Activated CD8-positive, alpha-beta memory T cell treated with anti-CD3 and anti-CD28 coated beads, Interleukin-2, amount 50 U/mL, for 1 hour (primary cell): ENCODE measurements at regions not wholly inside any gene's neighbourhood (a gene's known extent, or its start where the extent isn't known, plus 50 kb on each side); places are given as distances from the start of the nearest gene placed in this dataset.
"Not testable (repeated sequence)": the region's sequence is repeated elsewhere in the genome, so short reads cannot be mapped to it uniquely, and the experiment has no call there.

Experiments used
- DNase-seq: peaks from one replicate; pipeline ENCODE4 v3.0.0-alpha.2; 2020; ENCODE audit errors: extremely low read depth

DNA sequence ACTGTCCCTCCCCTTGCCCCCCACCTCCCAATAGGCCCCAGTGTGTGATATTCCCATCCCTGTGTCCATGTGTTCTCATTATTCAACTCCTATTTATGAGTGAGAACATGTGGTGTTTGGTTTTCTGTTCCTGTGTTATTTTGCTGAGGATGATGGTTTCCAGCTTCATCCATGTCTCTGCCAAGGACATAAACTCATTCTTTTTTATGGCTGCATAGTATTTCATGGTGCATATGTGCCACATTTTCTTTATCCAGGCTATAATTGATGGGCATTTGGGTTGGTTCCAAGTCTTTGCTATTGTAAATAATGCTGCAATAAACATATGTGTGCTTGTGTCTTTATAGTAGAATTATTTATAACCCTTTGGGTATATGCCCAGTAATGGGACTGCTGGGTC is 233.5 kb upstream of the MAF start:
- not testable (repeated sequence) for DNase-seq

- no peak for DNase-seq
These were observed 233.0 kb upstream of the MAF start for GRCh38 chr16:79833559-79833958.

- no peak for DNase-seq
These were observed 226.4 kb upstream of the MAF start for GRCh38 chr16:79826732-79827475.

DNA sequence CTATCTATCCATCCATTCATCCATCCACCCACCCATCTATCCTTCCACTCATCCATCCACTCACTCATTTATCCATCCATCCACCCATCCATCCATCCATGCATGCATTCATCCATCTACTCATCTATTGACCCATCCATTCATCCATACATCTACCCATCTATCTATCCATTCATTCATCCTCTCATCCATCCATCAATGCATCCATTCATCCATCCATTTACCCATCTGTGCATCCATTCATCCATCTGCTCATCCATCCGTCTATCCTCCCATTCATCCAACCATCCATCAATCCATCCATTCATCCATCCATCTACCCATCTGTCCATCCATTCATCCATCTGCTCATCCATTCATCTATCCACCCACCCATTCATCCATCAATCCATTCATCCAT is 224.5 kb upstream of the MAF start:
- no peak for DNase-seq

GRCh38 chr16:79823639-79824038 is 223.1 kb upstream of the MAF start:
- DNase-seq = no peak

- no peak for DNase-seq
These were observed 221.4 kb upstream of the MAF start for GRCh38 chr16:79821911-79822310.

DNA sequence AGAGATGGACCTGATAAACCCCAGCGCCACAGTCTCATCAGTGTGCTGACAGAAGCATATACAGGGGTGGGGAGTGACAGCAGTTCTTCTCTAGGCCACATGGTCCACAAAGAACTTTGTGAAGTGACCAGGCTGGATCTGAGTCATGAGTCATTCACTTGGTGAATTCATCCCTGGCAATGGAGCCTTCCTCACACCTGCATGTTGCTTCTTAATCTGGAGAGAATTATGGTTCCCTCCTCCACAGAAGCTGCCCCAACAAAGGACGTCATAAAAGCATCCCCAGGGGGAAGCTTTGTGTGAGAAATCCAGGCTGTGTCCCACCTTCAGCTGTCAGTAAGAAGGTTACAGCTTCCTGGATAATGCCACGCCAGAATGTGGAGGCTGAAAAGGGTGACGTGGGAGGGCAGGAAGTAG is 215.6 kb upstream of the MAF start:
- no peak for DNase-seq

DNA sequence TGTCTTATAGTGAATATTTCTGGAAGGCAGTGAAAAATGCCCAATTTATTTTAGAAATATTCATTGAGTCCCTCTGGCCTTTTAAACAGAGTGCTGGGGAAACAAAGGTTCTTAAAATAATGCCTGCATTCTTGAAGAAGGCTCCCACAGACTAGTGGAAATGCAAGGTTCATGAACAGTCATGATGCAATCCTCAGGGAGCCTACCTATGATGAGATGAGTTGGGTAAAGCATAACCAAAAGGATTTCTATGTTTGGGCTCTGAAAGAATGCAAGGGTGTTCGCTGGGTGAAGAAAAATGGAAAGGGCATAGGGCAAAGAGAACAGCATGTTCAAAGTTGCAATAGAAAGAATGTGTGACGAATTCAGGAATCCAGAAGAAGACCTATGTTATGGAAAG is 214.5 kb upstream of the MAF start:
- DNase-seq = no peak

- no peak for DNase-seq
These were observed 213.6 kb upstream of the MAF start for GRCh38 chr16:79814124-79814523.

DNA sequence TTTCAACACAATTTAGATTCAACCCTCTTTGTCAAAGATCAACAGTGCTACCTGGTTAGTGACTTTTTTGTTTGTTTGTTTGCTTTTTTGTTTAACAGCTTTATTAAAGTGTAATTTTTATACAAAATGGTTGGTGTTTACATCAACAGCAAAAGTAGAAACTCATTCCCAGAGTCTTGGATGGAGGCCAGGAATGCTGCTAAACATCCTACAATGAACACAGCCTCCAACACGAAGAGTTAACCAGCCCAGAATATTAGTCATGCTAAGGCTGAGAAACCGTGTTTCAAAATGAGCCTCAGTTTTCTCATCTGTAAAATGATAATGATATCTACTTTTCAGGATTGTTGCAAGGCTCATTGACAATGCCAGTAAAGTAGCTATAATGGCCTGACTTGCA is 211.0 kb upstream of the MAF start:
- DNase-seq = no peak

DNA sequence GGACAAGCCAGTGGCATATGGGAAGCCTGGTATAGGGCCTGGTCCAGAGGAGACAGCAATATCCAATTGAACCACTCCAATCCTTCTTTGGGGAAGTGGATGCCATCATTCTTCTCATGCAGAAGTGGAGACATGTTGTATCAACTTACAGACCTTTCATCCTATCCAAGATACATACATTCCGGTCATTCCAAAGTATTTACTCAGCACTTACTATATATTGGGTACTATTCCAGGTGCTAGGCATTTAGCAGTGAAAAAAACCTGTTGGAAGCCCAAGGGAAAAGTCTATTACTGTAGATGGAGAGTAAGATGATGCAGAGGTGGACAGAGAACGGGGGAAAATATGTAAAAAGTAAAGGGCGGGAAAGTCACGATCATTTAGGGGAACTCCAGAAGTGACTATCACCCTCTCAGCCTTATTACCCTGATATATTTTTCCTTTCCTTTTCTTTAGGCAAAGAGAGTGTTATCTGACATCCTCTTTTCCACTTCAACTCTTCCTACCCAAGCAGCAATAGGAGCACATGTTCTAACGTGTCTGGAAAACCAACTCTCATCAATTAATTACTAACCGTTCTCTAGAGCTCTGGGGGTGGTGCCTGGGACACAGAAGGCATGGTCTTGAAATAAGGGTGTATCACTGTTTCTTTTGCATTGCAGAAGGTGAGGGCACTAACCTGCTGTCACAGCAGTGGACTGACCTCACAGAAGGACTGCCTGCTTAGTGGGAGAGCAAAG is 210.1 kb upstream of the MAF start:
- DNase-seq = no peak

GRCh38 chr16:79809376-79809775 is 208.8 kb upstream of the MAF start:
- no peak for DNase-seq

DNA sequence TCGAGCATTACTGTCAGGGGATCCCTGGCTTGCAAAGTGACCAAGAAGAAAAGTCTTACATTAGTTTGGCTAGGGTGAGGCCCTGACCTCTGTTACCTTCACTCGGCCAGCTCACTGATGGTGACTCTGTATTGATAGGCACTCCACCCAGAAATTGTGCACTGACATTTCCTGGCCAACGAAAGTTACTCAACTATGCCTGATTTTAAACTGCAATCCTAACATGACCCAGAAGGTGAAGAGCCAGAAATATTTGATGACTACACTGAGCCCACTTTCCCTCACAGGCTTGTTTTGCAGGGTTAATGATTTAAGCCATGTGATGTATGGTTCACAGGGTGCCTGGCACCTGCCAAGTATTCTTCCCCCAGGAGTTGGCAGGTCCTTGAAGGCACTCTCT is 208.2 kb upstream of the MAF start:
- no peak for DNase-seq

- no peak for DNase-seq
These were observed 206.2 kb upstream of the MAF start for GRCh38 chr16:79806757-79807156.

GRCh38 chr16:79805621-79806020 is 205.1 kb upstream of the MAF start:
- no peak for DNase-seq

DNA sequence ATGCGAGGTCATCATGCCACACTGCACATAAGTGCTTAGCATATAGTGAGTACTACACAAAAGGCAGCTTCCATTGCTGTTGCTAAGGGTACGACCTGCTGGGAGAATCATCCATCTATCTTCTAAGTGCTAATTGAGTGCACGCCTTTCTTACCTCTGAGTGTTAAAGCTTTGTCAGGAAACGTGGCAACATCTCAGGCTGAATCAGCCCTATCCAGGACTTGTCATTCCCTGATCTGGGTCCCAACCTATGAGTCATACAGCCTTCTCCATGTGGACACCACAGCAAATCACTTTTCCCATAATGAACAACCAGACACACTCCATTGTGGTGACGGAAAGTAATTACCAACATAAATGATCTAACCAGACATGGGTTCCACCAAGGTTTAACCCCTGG is 201.1 kb upstream of the MAF start:
- DNase-seq = no peak

DNA sequence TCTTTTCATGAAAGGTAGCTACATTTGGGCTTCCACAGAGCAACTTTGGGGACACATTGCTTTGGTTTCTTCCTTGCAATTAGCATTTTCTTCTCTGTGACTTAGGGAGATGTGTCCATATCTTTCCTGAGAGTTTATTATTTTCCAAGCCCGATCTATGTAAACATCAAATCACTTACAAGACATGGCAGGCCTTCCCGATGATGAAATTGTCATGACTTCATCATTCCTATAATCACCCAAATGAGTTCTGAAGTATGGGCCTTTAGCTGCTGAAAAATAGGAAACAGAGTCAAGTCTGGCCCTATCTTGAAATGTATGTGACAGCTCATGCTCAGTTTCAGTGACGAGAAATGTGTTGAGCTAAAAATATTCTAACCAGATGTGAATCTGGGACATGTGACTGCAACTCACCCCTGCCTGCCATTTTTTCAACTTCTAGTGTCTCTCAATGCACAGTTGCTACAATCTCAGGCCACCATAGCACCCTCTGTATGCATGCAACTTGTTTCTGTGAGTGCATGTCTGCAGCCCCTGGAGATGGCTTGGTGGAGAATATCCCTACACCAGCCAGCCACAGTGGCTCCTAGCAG is 199.6 kb upstream of the MAF start:
- no peak for DNase-seq

DNA sequence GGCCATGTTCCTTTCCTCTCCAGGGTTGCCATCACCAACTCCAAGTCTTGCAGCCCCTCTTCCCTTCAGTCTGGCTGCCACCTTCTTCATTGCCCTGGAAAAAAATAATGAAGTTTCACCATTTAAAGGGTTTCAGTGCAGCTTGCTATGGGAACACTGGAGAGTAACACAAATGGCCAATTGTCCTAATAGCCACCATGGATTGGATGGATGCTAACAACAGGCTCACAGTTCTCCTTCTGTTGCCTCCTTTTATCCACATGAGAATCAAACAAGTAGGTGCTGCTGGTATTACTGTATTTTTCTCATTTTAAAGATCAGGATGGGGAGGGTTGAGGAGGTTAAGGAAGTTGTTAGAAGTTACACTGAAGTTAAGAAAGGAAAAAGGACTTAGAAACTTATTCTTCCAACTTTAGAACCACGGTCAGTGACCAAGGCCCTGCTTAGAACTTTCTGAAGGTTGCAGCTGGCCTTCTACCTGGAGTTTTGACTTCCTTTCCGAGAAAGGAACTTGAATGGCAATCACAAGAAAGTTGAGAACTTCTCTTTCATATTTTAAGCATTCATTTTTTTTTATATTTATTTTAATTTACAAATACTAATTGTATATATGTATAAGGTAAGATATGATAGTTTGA is 198.0 kb upstream of the MAF start:
- no peak for DNase-seq

DNA sequence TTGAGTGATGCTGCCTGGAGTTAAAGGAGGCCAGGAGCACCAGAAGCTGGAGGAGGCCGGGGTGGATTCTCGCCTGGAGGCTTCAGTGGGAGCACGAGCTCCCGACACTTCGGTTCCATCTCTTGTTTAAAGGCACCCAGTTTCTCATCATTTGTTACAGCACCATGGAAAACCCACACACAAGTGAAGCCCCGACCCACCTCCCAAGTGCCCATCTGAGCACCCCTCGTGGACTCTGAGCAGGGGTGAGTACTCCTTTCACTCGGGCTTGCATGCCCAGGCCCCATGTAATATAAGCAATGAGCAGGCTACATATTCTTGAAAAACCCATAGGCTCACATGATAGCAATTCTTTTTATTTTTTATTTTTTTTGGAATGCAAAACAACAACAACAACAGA is 196.9 kb upstream of the MAF start:
- no peak for DNase-seq

GRCh38 chr16:79795556-79795955 is 195.0 kb upstream of the MAF start:
- no peak for DNase-seq

- DNase-seq = no peak
These were observed 194.4 kb upstream of the MAF start for GRCh38 chr16:79794941-79795340.

DNA sequence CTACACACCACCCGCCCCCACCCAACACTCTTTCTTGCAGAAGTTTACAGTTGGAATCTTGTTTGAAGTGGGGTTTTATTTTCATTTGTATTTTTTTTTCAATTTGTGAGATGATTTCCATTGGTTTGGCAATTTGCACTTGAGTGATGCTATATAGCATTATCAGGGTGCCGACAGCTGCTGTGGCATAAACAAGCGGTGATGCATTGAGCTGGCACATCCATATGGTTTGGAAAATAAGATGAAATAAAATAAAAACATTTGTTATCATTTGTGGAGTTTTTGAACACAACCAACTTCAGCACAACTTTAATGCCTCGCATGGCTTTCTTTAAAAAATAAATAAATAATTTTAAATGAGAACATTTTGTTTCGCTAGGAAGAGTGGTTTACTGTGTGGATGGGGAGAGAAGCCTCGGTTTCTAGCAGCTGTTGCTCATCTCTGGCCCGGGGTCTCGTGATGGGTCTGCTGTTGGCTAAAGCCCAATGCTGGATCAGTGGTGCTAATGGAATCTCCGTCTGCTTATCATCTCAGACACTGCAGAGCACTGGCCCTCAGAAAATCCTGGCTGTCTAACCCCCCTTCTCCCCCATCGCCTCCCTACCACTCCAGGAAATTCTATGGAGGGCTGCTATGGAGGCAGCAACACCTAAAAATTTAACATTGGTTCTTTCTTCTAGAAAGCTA is 192.3 kb upstream of the MAF start:
- no peak for DNase-seq
